HG02885 (cell line): ENCODE measurements at regions not wholly inside any gene's neighbourhood (a gene's known extent, or its start where the extent isn't known, plus 50 kb on each side); places are given as distances from the start of the nearest gene placed in this dataset.

Experiments
- ATAC-seq: cut with Tn5 transposase; IDR thresholded peaks from one replicate; pipeline ENCODE4 v1.9.1; 2021; ENCODE audit warnings: mild to moderate bottlenecking; ENCODE audit not compliant: unreplicated experiment, poor library complexity

DNA sequence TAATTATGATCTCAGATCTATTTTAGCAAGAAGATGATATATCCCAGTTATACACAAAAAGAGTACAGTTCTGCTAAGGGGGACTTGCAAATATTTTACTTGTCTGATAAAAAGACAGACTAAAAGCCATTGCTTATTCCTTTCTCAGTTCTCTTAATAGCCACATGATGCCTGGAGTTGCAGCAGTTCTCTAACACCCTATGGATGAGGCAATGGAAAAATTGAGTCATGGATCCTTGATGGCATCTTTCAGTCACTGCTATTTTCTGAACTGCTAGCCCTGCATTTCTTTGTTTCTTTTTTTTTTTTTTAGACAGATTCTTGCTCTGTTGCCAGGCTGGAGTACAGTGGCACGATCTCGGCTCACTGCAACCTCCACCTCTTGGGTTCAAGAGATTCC is 1956.7 kb downstream of the C4orf33 start:
- no peak for ATAC-seq

DNA sequence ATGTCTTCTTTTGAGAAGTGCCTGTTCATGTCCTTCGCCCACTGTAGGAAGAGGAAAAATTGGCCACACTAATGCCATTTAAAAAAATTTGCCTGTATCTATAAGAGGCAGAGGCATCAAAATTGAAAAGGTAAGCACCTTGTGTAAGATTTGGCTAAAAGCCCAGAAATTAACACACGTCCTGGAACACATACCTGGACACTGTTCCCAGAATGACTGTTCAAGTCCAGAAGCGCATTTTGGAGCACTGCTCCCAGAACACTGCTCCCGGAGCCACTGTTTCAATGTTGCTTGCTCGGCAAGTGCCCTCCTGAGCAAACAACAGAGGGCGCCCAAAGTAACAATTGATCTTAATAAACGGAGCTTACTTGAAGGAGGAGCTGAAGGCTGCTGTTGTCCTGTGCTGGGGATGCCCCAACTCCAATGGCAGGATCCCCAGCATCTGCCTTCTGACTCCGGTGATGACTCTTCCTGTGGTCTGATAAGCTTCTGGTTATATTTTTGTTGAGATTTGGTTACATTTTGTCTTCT is 1958.6 kb downstream of the C4orf33 start:
- no peak for ATAC-seq

DNA sequence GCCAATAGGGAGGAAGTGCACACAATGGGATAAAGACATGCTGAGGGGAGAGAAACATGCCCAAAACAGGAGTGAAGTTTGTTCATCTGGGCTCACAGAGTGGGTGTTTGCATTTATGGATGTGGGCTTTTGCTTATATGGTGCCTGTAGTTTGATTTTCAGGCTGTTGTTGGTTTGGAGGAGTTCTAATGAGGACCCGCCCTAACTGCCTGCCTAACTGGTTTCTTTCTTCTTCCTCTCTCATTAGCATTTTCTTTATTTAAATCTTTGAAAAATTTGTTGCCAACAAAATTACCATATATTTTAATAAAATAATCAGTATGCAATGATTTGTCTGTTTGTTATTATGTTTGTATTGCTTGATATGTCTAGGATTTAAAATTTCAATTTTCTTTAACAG is 1965.8 kb downstream of the C4orf33 start:
- no peak for ATAC-seq

DNA sequence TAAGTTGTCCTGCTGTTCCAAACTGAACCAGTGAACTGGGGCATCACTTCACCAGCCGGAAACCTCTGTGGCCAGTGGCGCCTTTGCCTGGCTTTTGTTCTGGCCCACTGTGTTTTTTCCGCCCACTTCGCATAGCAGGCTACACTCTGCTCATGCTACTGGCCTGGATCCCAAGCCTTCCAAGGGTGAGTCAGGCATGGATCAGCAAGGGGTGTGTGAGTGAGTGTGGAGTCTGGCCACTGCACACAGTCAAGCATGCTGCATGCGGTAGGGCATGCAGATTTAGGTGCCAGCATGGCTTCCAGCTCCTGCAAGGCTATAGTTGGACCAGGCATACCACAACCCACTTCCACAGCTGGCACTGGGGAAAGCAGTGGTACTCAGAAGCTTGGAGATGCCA is 1967.9 kb downstream of the C4orf33 start:
- ATAC-seq: no peak

DNA sequence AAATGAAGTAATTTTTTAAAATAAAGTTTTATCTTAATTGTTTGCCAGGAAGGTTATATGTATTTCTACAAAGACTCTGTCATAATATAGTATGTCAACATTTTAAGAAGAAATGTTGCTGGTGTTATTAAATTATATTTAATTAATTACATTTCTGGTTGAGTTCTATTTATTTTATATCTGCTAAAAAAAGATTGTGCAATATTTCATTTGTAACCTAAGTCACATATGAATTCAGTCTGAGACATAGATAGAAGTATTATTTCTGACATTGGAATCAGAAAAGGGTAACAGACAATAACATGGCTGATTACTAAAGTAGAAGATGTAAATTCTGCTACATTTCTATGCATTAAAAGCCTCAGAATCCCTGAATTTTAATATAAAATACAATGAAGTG is 1985.1 kb downstream of the C4orf33 start:
- ATAC-seq: no peak

DNA sequence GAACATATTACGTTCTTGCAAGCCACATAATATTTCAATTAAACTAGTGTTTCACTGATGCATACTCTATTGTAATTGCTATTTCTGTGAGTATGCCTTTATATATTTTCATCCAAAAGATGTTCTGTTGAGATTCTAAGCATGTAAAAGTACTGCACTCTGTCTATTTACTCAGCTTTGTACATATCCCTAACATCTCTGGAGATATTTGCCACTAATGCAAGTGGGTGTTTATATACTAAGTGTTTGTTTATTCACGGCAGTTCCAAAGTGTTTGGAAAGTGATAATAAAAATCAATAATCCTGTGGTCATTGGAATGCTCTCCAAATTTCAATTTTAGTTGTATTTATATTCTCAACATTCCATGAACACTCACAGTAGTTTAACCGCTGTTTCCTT is 1989.0 kb downstream of the C4orf33 start:
- ATAC-seq: no peak

DNA sequence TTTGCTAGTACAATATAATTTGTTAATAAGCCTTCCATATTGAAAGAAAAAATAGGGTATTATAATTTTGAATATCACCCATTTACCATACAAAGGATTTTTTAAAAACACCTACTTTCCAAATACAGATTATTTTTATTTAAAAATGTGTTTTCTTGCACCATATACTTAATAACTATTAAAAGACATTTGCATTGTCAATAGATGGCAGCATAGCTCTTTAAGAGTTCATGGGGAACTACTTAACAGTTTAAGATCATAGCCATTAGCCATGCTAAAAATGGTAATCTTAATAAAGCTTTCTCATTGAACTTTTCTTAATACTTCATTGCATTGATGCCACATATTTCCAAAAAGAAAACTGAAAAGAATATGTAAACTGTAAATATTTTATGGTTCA is 1995.9 kb downstream of the C4orf33 start:
- no peak for ATAC-seq

DNA sequence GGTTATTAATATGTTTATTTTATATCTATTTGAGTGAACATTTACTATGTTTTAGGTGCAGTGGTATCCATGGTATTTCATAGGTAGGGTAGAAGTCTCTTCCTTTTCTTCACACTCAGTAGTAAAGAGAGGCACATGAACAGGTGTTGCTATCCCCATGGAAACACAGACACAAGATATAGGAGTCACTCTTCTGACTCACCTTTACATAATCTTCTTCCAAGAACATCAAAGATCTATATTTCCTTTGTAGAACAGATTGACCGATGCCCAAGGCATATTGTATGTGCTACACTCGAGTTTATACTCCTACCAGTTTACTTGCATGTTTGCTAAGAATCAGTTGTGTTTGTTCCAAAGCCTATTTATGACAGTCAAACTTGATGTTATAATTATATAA is 1997.4 kb downstream of the C4orf33 start:
- no peak for ATAC-seq

DNA sequence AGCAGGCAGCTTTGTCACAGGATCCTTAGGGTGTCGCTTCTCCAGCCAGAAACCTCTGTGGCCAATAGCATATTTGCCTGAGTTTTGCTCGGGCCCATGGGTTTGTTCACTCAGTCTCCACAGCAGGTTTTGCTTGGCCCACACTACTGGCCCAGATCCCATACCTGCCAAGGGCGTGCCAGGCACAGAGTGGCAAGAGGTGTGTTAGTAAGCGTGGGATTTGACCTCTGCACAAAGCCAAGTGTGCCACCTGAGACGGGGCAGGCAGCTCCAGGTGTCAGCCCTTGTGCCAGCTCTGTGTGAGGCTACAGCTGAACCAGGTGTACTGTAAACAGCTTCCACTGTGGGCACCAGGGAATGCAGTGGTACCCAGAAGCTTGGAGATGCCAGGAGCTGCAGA is 2003.0 kb downstream of the C4orf33 start:
- ATAC-seq: no peak

DNA sequence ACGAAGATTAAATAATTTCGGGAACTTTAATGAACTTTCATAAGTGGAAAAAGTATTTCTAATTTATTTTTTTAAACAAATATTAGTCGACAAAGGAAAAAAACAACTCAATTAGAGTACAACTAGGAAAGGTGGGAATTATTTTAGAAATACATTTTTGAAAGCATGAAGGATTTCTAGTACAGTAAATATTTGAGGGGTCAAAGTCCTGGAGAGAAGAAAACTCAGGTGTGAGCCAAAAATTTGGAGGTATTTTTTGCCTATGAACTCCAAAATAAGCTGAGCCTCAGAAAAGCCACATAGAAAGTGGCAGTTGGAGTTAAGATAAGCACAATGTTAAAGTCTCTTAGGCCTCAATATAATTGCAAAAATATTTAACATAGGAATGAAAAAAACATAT is 2017.3 kb downstream of the C4orf33 start:
- no peak for ATAC-seq

DNA sequence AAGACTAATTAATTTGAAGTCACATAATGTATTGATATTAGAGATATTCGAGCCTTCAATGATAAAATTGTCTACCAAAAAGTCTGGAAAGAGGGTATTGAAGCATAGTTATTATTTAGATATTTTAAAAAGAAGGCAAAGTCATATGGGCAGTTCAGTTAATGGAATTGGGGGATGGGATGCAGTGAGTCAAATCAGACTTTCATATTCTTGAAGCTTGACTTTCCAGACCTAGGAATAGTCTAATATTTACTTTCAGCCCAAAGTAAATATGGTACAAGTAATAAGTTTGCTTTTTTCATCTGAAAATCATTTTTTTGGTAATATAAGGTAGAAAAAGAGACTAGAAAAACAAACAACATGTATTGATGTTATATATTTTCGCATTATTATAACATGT is 2017.8 kb downstream of the C4orf33 start:
- ATAC-seq: no peak

DNA sequence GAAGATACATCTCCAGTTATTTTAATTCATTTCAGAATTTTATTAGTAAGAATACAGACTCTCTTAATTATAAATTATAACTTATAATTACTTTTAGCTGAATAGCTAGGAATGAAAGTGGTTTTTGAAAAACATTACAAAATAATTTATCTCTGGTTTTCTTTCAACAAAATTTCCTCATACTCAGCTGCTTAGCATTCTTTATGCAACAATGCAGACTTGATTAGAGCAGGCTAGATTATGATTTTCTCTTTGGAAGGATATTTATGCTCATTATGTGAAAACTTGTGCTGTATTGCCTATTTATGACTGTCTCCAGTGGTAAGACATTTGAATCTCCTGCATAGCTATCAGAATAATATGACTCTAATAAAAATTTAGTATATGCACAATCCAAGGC is 2023.7 kb downstream of the C4orf33 start:
- ATAC-seq: no peak

DNA sequence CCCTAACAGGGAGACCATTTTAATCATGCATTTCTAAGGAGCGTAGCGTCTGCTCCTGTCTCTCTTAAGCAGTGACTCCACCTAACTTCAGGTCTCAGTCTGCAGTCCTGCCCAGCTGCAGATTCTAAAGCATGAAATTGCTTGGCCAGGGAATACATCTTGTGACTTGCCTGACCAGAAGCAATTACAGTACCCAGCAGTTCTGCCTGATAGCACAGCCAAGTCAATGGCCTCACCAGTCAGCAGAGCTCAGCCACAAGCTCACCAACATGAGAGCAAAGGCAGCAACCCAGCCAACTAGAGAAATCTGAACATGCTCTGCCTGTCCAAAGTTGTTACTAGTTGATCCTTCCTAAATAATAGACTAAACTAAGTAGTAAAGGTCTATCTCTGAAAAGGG is 2011.9 kb upstream of the PCDH10 start:
- no peak for ATAC-seq

DNA sequence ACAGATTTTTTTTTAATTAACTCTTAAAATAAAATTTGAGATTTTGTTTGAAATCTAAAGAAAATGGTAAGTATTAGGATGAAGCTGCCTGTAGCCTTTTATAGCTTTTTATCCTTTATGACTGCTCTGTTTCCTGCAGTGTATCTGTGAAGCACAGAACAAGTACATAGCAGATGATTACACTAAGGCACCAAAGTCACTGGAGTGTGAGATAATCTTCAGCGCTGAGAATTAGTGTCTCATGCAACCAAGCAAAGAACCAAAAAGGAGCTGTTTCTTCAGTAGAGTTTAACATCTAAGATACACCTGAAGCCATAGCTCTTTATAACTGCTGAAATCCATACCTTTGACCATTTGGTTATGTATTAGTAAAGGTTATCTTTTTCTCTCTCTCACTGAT is 1989.8 kb upstream of the PCDH10 start:
- no peak for ATAC-seq

DNA sequence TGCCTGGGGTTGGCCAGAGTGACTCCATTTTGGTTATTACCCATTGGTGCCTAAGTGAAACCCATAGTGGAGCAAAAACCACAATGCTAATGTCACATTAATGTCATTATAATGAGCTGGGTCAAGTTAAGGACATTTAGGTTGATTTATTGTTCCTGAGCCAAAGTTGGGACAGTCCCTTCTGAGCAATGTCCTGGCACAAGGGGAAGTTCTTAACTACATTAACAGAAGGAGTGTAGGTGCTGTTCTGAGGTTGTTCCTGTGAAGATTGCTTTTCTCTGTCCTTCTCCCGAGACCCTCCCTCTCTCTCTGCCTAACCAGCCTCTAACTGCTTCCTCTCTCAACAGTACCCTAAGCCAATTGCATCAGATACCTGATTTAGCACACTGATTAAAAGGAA is 1956.8 kb upstream of the PCDH10 start:
- ATAC-seq: no peak

DNA sequence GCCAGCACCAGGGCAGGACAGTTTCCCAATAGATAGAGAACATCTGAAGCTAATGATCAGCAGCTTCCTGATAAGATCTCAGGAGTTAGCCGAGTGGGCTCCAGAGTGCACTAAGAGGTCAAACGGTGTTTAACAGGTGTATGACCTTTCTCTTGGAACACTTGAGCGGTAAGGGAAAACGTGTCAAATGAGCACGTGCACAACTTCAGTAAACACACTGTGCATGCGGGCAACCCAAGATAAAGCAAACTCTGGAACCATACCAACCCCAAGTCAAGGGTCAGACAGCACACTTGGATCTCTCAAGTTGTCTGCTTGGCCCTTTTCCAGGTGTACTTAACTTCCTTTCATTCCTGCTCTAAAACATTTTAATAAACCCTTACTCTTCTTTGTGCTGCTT is 1941.5 kb upstream of the PCDH10 start:
- no peak for ATAC-seq

DNA sequence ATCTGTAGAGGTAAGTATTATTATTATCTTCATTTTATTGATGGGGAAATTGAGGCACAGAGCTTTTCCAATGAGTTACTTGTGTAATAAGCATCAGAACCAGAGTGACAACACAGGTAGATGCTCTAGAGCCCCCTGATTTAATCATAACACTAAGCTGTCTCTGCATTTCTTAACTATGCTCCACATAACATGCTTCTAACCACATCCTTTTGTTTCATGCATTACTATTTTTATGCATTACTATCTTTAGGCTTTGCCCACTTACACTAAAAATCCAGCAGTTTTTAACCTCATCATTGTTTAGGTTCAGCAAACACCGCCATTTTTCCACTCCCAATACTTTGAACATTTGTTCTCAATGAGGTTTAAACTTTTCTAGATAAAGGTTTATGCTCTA is 1900.8 kb upstream of the PCDH10 start:
- ATAC-seq: no peak

DNA sequence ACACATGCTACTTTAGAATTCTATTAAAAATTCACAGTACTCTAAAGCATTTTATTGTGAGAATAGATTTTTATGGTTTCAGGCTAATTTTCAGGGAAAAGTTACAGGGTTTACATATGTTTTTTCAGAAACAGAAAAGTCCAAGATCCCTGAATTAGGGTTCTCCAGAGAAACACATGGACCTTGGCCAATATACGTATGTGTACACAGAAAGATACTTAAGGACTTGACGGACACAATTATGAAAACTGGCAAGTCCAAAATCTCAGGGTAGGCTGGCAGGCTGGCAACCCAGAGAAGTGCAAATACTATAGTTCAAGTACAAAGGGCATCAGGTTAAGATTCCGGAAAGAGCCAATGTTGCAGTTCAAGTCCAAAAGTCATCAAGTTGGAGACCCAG is 1897.8 kb upstream of the PCDH10 start:
- ATAC-seq: no peak

DNA sequence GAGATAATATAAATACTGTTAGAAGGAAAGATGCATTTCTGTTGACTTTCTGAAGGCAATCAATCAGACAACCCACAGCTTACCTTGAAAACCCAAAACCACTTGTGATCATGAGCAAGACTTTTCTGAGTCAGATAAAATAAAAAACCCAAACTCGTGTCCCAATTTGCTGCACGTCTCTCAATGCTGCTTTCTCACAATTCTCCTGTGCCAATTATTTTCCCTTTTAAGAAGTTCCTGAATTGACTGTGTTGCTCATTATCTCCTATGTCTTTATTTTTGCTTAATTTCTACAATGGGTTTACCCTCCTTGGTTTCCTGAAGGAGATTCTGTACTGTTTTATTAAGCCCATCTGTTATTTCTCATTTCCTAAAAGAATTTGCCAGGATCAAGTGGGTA is 1891.9 kb upstream of the PCDH10 start:
- ATAC-seq: no peak

DNA sequence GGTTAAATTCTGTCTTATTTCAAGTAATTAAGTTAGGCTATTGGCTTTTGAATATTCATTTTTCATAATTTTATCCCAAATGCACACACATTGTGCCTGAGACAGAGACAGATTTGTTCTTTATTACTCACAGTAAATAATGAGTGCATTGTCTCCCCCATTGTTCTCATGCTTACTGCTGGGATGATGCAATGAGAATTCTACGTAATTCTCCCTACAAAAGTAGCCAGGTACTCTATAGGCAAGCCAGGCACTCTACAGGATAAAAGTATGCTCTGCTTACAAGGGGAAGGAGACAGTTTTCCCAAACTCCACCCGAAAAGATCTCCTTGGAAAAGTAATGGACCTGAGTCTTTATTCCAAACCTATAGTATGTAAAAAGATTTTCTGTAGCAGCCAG is 1890.7 kb upstream of the PCDH10 start:
- no peak for ATAC-seq

DNA sequence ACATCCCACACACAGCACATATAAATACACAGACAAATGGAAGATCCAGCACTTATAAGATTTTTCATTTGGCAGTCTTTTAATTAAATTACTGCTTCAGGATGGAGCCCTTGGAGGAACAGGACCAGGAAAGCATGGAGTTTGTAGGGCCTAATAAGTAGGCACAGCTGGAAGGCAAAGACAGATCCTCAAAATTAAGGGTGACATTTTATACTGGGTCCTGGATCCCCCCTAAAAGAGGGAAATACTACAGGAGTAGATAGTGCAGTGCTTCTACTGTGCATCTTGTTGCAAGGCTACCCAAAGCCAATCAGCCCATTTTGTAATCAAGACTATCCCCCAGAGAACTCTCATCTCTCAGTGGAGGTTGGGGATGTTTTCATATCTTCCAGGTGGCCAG is 1860.7 kb upstream of the PCDH10 start:
- ATAC-seq: no peak

DNA sequence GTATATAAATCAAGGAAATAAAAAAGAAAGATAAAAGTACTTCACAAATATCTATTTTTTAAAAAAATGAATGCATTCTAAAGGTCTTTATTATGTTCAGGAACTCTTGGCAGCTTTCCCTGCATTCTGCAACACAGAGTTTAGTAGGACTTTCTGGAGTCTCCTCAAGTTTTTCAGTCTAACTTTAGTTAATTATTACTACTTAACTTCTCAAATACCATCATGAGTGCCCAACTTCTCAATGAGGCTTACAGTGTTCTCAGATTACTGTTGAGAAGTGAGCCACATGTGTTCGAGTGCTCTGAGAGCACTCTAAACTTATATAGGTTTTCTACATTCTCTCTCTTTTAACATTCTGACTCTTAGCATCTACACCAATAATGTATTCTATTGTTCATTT is 1852.9 kb upstream of the PCDH10 start:
- no peak for ATAC-seq

DNA sequence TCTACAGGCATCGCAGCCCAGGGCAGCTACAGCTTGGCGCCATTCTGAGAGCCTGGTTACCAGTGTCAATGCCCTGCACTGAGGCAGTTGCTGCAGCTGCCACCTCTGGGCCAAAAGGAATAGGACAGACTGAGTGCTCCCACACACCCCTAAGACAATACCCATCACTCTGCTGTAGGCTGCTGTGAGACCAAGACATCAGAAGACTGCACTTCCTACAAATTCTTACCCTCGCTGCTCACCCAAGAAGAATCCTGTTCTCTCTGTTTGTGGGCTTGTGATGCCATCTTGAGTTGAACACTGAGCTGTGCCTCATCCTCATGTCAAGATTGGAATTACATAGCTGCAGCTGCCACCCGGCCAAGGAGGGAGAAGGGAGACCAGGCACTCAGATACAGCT is 1847.0 kb upstream of the PCDH10 start:
- ATAC-seq: no peak
